KMS-11 (cell line): ENCODE measurements at regions not wholly inside any gene's neighbourhood (a gene's known extent, or its start where the extent isn't known, plus 50 kb on each side); places are given as distances from the start of the nearest gene placed in this dataset.

Experiments
- H2AFZ ChIP-seq: fragments of 200-600 bp; sonication (generic); 2 replicates; pipeline ENCODE4 v1.6.1; 2016; ENCODE audit warnings: antibody characterized with exemption, mixed run types, low read depth
- H3K27ac ChIP-seq: fragments of 200-600 bp; sonication (generic); 2 replicates; pipeline ENCODE4 v1.6.1; 2016; ENCODE audit warnings: mild to moderate bottlenecking, mixed run types
- H3K27me3 ChIP-seq: fragments of 200-600 bp; sonication (generic); 2 replicates; pipeline ENCODE4 v1.6.1; 2017; ENCODE audit warnings: mild to moderate bottlenecking, low read depth, mixed run types, moderate library complexity; ENCODE audit not compliant: insufficient read depth
- H3K36me3 ChIP-seq: fragments of 200-600 bp; sonication (generic); 2 replicates; pipeline ENCODE4 v1.6.1; 2017; ENCODE audit warnings: mild to moderate bottlenecking, mixed run types; ENCODE audit not compliant: insufficient read depth
- H3K4me1 ChIP-seq: fragments of 200-600 bp; sonication (generic); 2 replicates; pipeline ENCODE4 v1.6.1; 2016; ENCODE audit warnings: mild to moderate bottlenecking, low read depth, mixed run types; ENCODE audit not compliant: poor library complexity, severe bottlenecking
- H3K4me2 ChIP-seq: fragments of 200-600 bp; sonication (generic); 2 replicates; pipeline ENCODE4 v1.7.0; 2016; ENCODE audit warnings: mild to moderate bottlenecking, mixed run types
- H3K4me3 ChIP-seq: fragments of 200-600 bp; sonication (generic); IDR thresholded peaks from 2 replicates; pipeline ENCODE4 v1.6.1; 2017; ENCODE audit warnings: low read depth, low read length, mixed read lengths; ENCODE audit not compliant: insufficient read depth
- H3K79me2 ChIP-seq: fragments of 200-600 bp; sonication (generic); 2 replicates; pipeline ENCODE4 v1.6.1; 2016; ENCODE audit warnings: low read depth, mixed run types; ENCODE audit not compliant: insufficient read depth
- H3K9ac ChIP-seq: fragments of 200-600 bp; sonication (generic); 2 replicates; pipeline ENCODE4 v1.6.1; 2016; ENCODE audit warnings: mild to moderate bottlenecking, mixed run types
- H4K20me1 ChIP-seq: fragments of 200-600 bp; sonication (generic); 2 replicates; pipeline ENCODE4 v1.6.1; 2016; ENCODE audit warnings: mild to moderate bottlenecking, mixed run types; ENCODE audit not compliant: insufficient read depth
- CTCF ChIP-seq: fragments of 200-600 bp; sonication (generic); conservative IDR thresholded peaks from 2 replicates; pipeline ENCODE4 v1.6.1; 2017; ENCODE audit warnings: low read depth, mild to moderate bottlenecking, antibody characterized with exemption, low read length, moderate library complexity, mixed read lengths

- Histone ChIP-seq H3K36me3 (no peaks in the 10 kb centered on the region), H3K4me1 (no peaks in the 10 kb centered on the region), H3K27me3 (no peaks in the 10 kb centered on the region), H2AFZ (no peak overlapping the region), H4K20me1 (no peaks in the 10 kb centered on the region), H3K27ac (no peak overlapping the region), H3K9ac (no peak overlapping the region), H3K79me2 (no peaks in the 10 kb centered on the region), H3K4me2 (no peak overlapping the region), H3K4me3 (no peak overlapping the region)
- no peak for TF ChIP-seq CTCF
Observed at GRCh38 chr3:148642214-148642613, 55.5 kb upstream of the AGTR1 start.

GRCh38 chr3:148642616-148643015 lies 55.1 kb upstream of the AGTR1 start:
- no peak overlapping the region for H3K27ac ChIP-seq
- no peaks in the 10 kb centered on the region for H3K27me3 ChIP-seq
- no peaks in the 10 kb centered on the region for H4K20me1 ChIP-seq
- TF ChIP-seq CTCF, result no peak
- no peak overlapping the region for H2AFZ ChIP-seq
- no peak overlapping the region for H3K4me3 ChIP-seq
- no peaks in the 10 kb centered on the region for H3K4me1 ChIP-seq
- no peak overlapping the region for H3K4me2 ChIP-seq
- no peaks in the 10 kb centered on the region for H3K79me2 ChIP-seq
- H3K36me3 ChIP-seq, result no peaks in the 10 kb centered on the region
- H3K9ac ChIP-seq, result no peak overlapping the region

GRCh38 chr3:148643389-148643840 lies 54.3 kb upstream of the AGTR1 start:
- Histone ChIP-seq H3K27ac (no peak overlapping the region), H3K4me1 (no peaks in the 10 kb centered on the region), H3K9ac (no peak overlapping the region), H3K4me3 (no peak overlapping the region), H4K20me1 (no peaks in the 10 kb centered on the region), H3K79me2 (no peaks in the 10 kb centered on the region), H3K4me2 (no peak overlapping the region), H3K27me3 (no peaks in the 10 kb centered on the region), H2AFZ (no peak overlapping the region), H3K36me3 (no peaks in the 10 kb centered on the region)
- TF ChIP-seq CTCF, result no peak

- H3K27ac ChIP-seq, result no peak overlapping the region
- no peak for TF ChIP-seq CTCF
- no peak overlapping the region for H3K9ac ChIP-seq
- H3K27me3 ChIP-seq, result no peaks in the 10 kb centered on the region
- H2AFZ ChIP-seq, result no peak overlapping the region
- no peaks in the 10 kb centered on the region for H3K79me2 ChIP-seq
- H4K20me1 ChIP-seq, result no peaks in the 10 kb centered on the region
- H3K4me3 ChIP-seq, result no peak overlapping the region
- no peaks in the 10 kb centered on the region for H3K36me3 ChIP-seq
- no peak overlapping the region for H3K4me2 ChIP-seq
- no peaks in the 10 kb centered on the region for H3K4me1 ChIP-seq
Observed at GRCh38 chr3:148646126-148646665, 51.5 kb upstream of the AGTR1 start.
